RWPE1 (cell line): ENCODE measurements at regions not wholly inside any gene's neighbourhood (a gene's known extent, or its start where the extent isn't known, plus 50 kb on each side); places are given as distances from the start of the nearest gene placed in this dataset.

Source experiments
- CTCF ChIA-PET: fragments of 350-600 bp; sonication (Branson Sonifier 250); formaldehyde crosslinking; extraction: SDS; loops from one replicate; lab custom pipeline; 2021; lab: Yijun Ruan, JAX
- POLR2A ChIA-PET: fragments of 400-600 bp; formaldehyde crosslinking; extraction: SDS; loops from one replicate; lab custom pipeline; 2020; ENCODE audit warnings: antibody characterized with exemption; ENCODE audit not compliant: low non-redundant PET; lab: Yijun Ruan, JAX
- DNase-seq: peaks from one replicate; pipeline ENCODE4 v3.0.0; 2012; ENCODE audit warnings: low spot score
- H3K27ac ChIP-seq: fragments of 450-650 bp; 2 replicates; pipeline ENCODE4 v1.5.1; 2017
- TF ChIP-seq, protein P1 (sequence below): fragments of 450-650 bp; conservative IDR thresholded peaks from 2 replicates; pipeline ENCODE4 v1.5.1; 2017; ENCODE audit warnings: low read depth, mild to moderate bottlenecking

DNA sequence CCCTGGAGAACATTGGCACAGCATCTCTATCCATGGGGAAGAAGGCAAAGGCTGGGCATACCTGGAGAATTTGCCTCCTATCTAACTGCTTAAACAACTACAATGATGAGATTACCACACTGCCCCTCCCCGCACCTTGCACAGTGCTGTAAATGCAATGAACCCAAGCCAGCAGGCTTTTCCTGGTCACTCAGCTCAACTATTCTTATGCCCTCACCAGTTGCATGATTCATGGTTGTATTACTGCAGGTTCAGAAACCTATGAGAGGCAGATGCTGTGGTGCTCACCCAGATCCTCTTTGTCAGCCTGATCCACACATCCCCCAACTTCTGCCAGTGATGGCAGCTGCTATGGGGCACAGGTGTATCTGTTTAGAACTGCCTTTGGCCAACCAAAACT lies 77.7 kb upstream of the STAC start:
- POLR2A ChIA-PET, result no interaction called here
- CTCF ChIA-PET, result no interaction called here
- TF ChIP-seq, protein P1, sequence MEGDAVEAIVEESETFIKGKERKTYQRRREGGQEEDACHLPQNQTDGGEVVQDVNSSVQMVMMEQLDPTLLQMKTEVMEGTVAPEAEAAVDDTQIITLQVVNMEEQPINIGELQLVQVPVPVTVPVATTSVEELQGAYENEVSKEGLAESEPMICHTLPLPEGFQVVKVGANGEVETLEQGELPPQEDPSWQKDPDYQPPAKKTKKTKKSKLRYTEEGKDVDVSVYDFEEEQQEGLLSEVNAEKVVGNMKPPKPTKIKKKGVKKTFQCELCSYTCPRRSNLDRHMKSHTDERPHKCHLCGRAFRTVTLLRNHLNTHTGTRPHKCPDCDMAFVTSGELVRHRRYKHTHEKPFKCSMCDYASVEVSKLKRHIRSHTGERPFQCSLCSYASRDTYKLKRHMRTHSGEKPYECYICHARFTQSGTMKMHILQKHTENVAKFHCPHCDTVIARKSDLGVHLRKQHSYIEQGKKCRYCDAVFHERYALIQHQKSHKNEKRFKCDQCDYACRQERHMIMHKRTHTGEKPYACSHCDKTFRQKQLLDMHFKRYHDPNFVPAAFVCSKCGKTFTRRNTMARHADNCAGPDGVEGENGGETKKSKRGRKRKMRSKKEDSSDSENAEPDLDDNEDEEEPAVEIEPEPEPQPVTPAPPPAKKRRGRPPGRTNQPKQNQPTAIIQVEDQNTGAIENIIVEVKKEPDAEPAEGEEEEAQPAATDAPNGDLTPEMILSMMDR, result no peak
- no peak overlapping the region for H3K27ac ChIP-seq
- DNase-seq, result no peak

DNA sequence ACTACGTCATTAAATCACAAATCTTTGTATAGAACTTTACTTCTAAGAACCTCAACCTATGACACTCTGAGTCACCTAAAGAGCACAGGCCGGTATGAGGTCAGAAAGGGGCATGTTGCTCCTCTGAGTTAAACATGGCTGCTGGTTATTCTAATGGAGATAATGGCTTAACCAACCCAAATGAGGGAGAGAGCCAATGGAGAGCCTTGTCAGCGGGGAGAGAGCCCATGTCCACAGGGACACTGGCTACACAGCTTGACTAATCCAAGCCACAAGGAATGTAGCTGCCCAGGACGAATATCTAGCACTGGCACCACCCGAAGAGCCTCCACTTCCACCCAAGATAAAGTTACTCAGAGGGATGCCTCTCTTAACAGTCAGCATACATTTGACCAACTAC lies 77.0 kb upstream of the STAC start:
- TF ChIP-seq, protein P1, result no peak
- ChIA-PET POLR2A (no interaction called here), CTCF (no interaction called here)
- no peak overlapping the region for H3K27ac ChIP-seq
- DNase-seq, result no peak

DNA sequence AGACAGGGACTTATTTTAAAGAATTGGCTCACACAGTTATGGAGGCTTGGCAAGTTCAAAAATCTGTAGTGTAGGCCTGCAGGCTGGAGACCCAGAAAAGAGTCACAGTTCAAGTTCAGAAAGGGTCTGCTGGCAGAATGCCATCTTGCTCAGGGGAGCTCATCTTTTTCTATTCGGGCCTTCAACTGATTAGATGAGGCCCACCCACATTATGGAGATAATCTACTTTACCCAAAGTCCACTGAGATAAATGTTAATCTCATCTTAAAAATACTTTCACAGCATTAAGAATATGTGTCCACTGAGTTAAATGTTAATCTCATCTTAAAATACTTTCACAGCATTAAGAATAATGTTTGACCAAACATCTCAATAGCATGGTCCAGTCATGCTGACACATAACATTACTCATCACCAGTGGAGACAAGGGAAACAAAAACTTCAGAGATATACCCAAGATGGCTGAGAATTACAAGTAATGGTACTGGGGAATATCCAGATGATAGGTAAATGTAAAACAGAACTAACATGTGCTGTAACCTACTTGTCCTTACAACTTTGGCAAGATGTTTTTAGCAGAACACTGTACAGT lies 74.3 kb upstream of the STAC start:
- ChIA-PET CTCF (interaction anchor here (0.6 kb wide), 1 partner anchor 91 kb away, joined by 5 read pairs; no protein-coding TSS in a partner anchor), POLR2A (no interaction called here)
- H3K27ac ChIP-seq, result no peak overlapping the region
- TF ChIP-seq, protein P1, result no peak
- peak; percentile 1 for DNase-seq

DNA sequence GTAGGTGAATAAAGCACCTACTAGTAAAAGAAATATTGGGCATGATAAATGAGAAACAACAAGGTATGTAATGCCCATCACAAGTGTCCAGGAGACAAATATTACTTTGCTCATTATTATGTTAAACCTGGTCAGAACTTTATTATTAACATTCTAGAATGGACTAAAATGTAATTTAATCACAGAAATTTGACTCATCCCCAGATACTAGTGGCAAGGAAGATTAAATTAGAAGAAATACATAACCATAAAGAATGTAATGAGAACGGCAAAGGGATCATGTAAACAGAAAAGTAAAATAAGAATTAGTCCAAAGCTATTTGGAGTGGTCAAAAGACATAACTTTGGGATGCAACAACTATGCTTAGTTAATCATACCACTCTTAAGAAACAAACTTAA lies 71.2 kb upstream of the STAC start:
- no peak overlapping the region for H3K27ac ChIP-seq
- TF ChIP-seq, protein P1, result no peak
- ChIA-PET POLR2A (no interaction called here), CTCF (no interaction called here)
- DNase-seq, result no peak

DNA sequence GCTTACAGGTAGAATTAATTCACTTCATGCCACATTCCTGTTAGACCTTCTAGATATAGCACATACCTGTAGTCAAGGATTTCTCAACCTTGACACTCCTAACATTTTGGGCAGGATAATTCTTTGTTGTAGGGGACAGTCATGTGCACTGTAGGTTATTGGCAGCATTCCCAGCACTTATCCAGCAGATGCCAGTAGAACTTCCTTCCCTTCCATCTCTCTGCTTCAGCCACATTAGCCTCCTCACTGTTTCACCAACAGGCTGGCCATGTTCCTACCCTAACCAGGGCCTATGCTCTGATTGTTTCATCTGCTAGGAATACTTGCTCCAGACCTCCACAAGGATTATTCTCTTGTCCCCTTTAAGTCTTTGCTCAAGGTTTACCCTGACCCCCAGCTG lies 68.0 kb upstream of the STAC start:
- DNase-seq, result no peak
- TF ChIP-seq, protein P1, result no peak
- ChIA-PET POLR2A (no interaction called here), CTCF (no interaction called here)
- no peak overlapping the region for H3K27ac ChIP-seq

DNA sequence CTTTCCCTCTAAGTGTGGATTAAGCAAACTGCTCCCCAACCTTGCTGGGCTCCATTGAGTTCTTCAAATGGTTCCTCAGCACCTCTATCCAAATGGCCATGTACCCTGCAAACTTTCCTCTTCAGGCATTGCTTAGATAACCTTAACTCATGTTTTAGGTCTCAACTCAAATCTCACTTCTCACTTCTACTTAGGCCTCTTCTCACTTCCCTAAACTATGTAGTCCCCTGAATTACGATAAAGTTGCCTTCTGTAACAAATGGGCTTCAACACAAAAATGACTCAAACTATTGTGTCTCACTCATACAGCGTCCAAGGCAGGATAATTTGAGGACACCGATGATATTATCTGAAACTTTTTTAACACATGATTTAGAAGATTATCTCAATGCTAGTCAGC lies 62.4 kb upstream of the STAC start:
- TF ChIP-seq, protein P1, result no peak
- POLR2A ChIA-PET, result no interaction called here
- CTCF ChIA-PET, result no interaction called here
- no peak for DNase-seq
- no peak overlapping the region for H3K27ac ChIP-seq
